Left cardiac atrium (tissue), 4 donors: ENCODE measurements at regions not wholly inside any gene's neighbourhood (a gene's known extent, or its start where the extent isn't known, plus 50 kb on each side); places are given as distances from the start of the nearest gene placed in this dataset.
A peak's percentile ranks its signal among the peaks of the same experiment; 100 is the strongest.
"Not testable (repeated sequence)": the region's sequence is repeated elsewhere in the genome, so short reads cannot be mapped to it uniquely, and the experiment has no call there.

Experiments
- ATAC-seq, 2 donors: fragments of 200-7000 bp; cut with Tn5 transposase; one replicate each; pipeline ENCODE4 v1.9.1; 2020; ENCODE audit warnings: mild to moderate bottlenecking in 2 of 2, moderate library complexity in 2 of 2
- DNase-seq: peaks from one replicate; pipeline ENCODE4 v3.0.0-alpha.2; 2020
- intact Hi-C, 2 donors: fragments of 100-400 bp; cut with DNase I; formaldehyde crosslinking; loops; one replicate each; pipeline versions ENCODE4 v1.14.1 to v1.15.1; 2022 to 2023
- donor health status: DM: no; HTN: yes; CAD: no.
- donor health status: DM: no; HTN: yes; CAD: no; lungs with severe emphysema.
- donor health status: DM: yes; HTN: yes; CAD: no.
- donor health status: Dilated cardiomyopathy.

GRCh38 chr14:106662936-106663550 is 1136.7 kb downstream of the TMEM121 start:
- DNase-seq (no peak), ATAC-seq (no peak)
- intact Hi-C loops, result no loop called here

- ATAC-seq, intact Hi-C loops, DNase-seq: not testable (repeated sequence)
Observed at GRCh38 chr14:106663805-106664410, 1137.5 kb downstream of the TMEM121 start.

GRCh38 chr14:106665814-106666213 is 1139.4 kb downstream of the TMEM121 start:
- intact Hi-C loops, result no loop called here
- DNase-seq, result no peak
- ATAC-seq, result no peak

GRCh38 chr14:106666341-106666740 is 1140.0 kb downstream of the TMEM121 start:
- intact Hi-C loops, result no loop called here
- DNase-seq (no peak), ATAC-seq (no peak)

- intact Hi-C loops, result no loop called here
- ATAC-seq, result no peak
- no peak for DNase-seq
Observed at GRCh38 chr14:106670011-106670410, 1143.6 kb downstream of the TMEM121 start.

GRCh38 chr14:106674093-106674492 is 1147.7 kb downstream of the TMEM121 start:
- ATAC-seq, intact Hi-C loops, DNase-seq: not testable (repeated sequence)

GRCh38 chr14:106674509-106675125 is 1148.2 kb downstream of the TMEM121 start:
- intact Hi-C loops, DNase-seq, ATAC-seq: not testable (repeated sequence)

- intact Hi-C loops, ATAC-seq: not testable (repeated sequence)
Observed at GRCh38 chr14:106675716-106676115, 1149.3 kb downstream of the TMEM121 start.

GRCh38 chr14:106679776-106680175 is 1153.4 kb downstream of the TMEM121 start:
- no peak for DNase-seq
- no peak for ATAC-seq
- intact Hi-C loops, result no loop called here

More at GRCh38 chr14:106675716-106676115, 1149.3 kb downstream of the TMEM121 start:
- DNase-seq, result not testable (repeated sequence)

GRCh38 chr14:106681161-106681560 is 1154.8 kb downstream of the TMEM121 start:
- intact Hi-C loops, result no loop called here

GRCh38 chr14:106681568-106681967 is 1155.2 kb downstream of the TMEM121 start:
- intact Hi-C loops, result no loop called here
- no peak for ATAC-seq
- DNase-seq, result no peak

More at GRCh38 chr14:106681161-106681560, 1154.8 kb downstream of the TMEM121 start:
- no peak for DNase-seq
- no peak for ATAC-seq

- no peak for DNase-seq
- intact Hi-C loops, result no loop called here
Observed at GRCh38 chr14:106683631-106684030, 1157.2 kb downstream of the TMEM121 start.

GRCh38 chr14:106686533-106686932 is 1160.2 kb downstream of the TMEM121 start:
- no peak for DNase-seq
- intact Hi-C loops, result no loop called here
- ATAC-seq, result no peak

More at GRCh38 chr14:106683631-106684030, 1157.2 kb downstream of the TMEM121 start:
- no peak for ATAC-seq

GRCh38 chr14:106690333-106690891 is 1164.0 kb downstream of the TMEM121 start:
- ATAC-seq (no peak), DNase-seq (no peak)
- intact Hi-C loops, result no loop called here

- intact Hi-C loops, result no loop called here
- ATAC-seq, result no peak
- DNase-seq, result peak; percentile 20
Observed at GRCh38 chr14:106691601-106692291, 1165.4 kb downstream of the TMEM121 start.

GRCh38 chr14:106694638-106695393 is 1168.4 kb downstream of the TMEM121 start:
- intact Hi-C loops, result no loop called here
- DNase-seq (peak; percentile 25), ATAC-seq (peak in 1 of 2 donors; percentile 14)

GRCh38 chr14:106698620-106699267 is 1172.4 kb downstream of the TMEM121 start:
- intact Hi-C loops, DNase-seq, ATAC-seq: not testable (repeated sequence)

GRCh38 chr14:106703651-106704050 is 1177.3 kb downstream of the TMEM121 start:
- ATAC-seq, DNase-seq, intact Hi-C loops: not testable (repeated sequence)
